ENCODE measurements at regions not wholly inside any gene's neighbourhood (a gene's known extent, or its start where the extent isn't known, plus 50 kb on each side); places are given as distances from the start of the nearest gene placed in this dataset.

GRCh38 chr3:106341087-106341486 lies 472.3 kb upstream of the CBLB start:
- TF ChIP-seq YY1 (IDR thresholded peaks at IDR 0.05; ENCODE audit: insufficient read depth, insufficient read length), result no peak
- TF ChIP-seq SUZ12 (IDR thresholded peaks at IDR 0.05; ENCODE audit: extremely low read depth, insufficient read depth, insufficient read length), result no peak
